ENCODE measurements at regions not wholly inside any gene's neighbourhood (a gene's known extent, or its start where the extent isn't known, plus 50 kb on each side); places are given as distances from the start of the nearest gene placed in this dataset.

GRCh38 chr18:73962256-73962655, 185.4 kb downstream of the FBXO15 start:
- no peak for DNase-seq

- no peak for DNase-seq
Measured at GRCh38 chr18:73961804-73962203, 185.8 kb downstream of the FBXO15 start.

- DNase-seq: no peak
Measured at GRCh38 chr18:73959352-73959751, 188.3 kb downstream of the FBXO15 start.

GRCh38 chr18:73954268-73954667, 193.4 kb downstream of the FBXO15 start:
- no peak for DNase-seq

- no peak for DNase-seq
Measured at GRCh38 chr18:73952296-73952946, 195.2 kb downstream of the FBXO15 start.

GRCh38 chr18:73950116-73950700, 197.4 kb downstream of the FBXO15 start:
- DNase-seq: no peak

GRCh38 chr18:73948497-73948896, 199.1 kb downstream of the FBXO15 start:
- no peak for DNase-seq

GRCh38 chr18:73948084-73948483, 199.6 kb downstream of the FBXO15 start:
- DNase-seq: no peak

GRCh38 chr18:73947180-73947921, 200.3 kb downstream of the FBXO15 start:
- DNase-seq: no peak

GRCh38 chr18:73945130-73945792, 202.4 kb downstream of the FBXO15 start:
- no peak for DNase-seq

GRCh38 chr18:73944715-73945114, 202.9 kb downstream of the FBXO15 start:
- no peak for DNase-seq

GRCh38 chr18:73943763-73944162, 203.9 kb downstream of the FBXO15 start:
- DNase-seq: no peak

- no peak for DNase-seq
Measured at GRCh38 chr18:73942956-73943355, 204.7 kb downstream of the FBXO15 start.

GRCh38 chr18:73942081-73942625, 205.5 kb downstream of the FBXO15 start:
- DNase-seq: no peak

GRCh38 chr18:73940721-73941120, 206.9 kb downstream of the FBXO15 start:
- DNase-seq: no peak

- DNase-seq: no peak
Measured at GRCh38 chr18:73939391-73939790, 208.2 kb downstream of the FBXO15 start.

GRCh38 chr18:73933685-73934084, 213.9 kb downstream of the FBXO15 start:
- DNase-seq: no peak

GRCh38 chr18:73932976-73933375, 214.7 kb downstream of the FBXO15 start:
- no peak for DNase-seq

- no peak for DNase-seq
Measured at GRCh38 chr18:73927496-73927895, 220.1 kb downstream of the FBXO15 start.

GRCh38 chr18:73924836-73925235, 222.8 kb downstream of the FBXO15 start:
- DNase-seq: no peak

- DNase-seq: no peak
Measured at GRCh38 chr18:73924307-73924706, 223.3 kb downstream of the FBXO15 start.

- DNase-seq: no peak
Measured at GRCh38 chr18:73923866-73924265, 223.8 kb downstream of the FBXO15 start.
